Cardiac muscle cell (in vitro differentiated cells and primary cell): ENCODE measurements at regions not wholly inside any gene's neighbourhood (a gene's known extent, or its start where the extent isn't known, plus 50 kb on each side); places are given as distances from the start of the nearest gene placed in this dataset.
"Not testable (repeated sequence)": the region's sequence is repeated elsewhere in the genome, so short reads cannot be mapped to it uniquely, and the experiment has no call there.

ENCODE experiments used
- DNase-seq, 2 donors: peaks; one replicate each; pipeline versions ENCODE4 v3.0.0 to v3.0.0-alpha.2; 2010 to 2017; ENCODE audit warnings: low read depth in 1 of 2, low spot score in 1 of 2
- H3K27ac ChIP-seq: fragments of 200-600 bp; sonication (generic); 2 replicates; pipeline ENCODE4 v1.5.1; 2016
- H3K27me3 ChIP-seq: fragments of 200-600 bp; sonication (generic); 2 replicates; pipeline ENCODE4 v1.6.0; 2016; ENCODE audit warnings: control low read depth
- H3K36me3 ChIP-seq: fragments of 200-600 bp; sonication (generic); 2 replicates; pipeline ENCODE4 v1.5.1; 2016; ENCODE audit warnings: control low read depth
- H3K4me1 ChIP-seq: fragments of 200-600 bp; sonication (generic); 2 replicates; pipeline ENCODE4 v1.8.1; 2017; ENCODE audit warnings: low read depth, mild to moderate bottlenecking, mixed run types
- H3K4me3 ChIP-seq: fragments of 200-600 bp; sonication (generic); 2 replicates; pipeline ENCODE4 v1.5.1; 2016; ENCODE audit warnings: mild to moderate bottlenecking
- H3K9me3 ChIP-seq: fragments of 200-600 bp; sonication (generic); 2 replicates; pipeline ENCODE4 v1.5.1; 2017; ENCODE audit warnings: low read depth, mild to moderate bottlenecking, control low read depth
- CTCF ChIP-seq: IDR thresholded peaks from 2 replicates; pipeline ENCODE4 v1.5.1; 2012; ENCODE audit warnings: low read depth, mild to moderate bottlenecking, low read length

GRCh38 chr2:186181625-186182024 is 304.4 kb upstream of the ZC3H15 start:
- Histone ChIP-seq H3K4me3 (no peak overlapping the region), H3K27me3 (no peaks in the 10 kb centered on the region), H3K36me3 (no peaks in the 10 kb centered on the region), H3K27ac (no peak overlapping the region), H3K9me3 (no peaks in the 10 kb centered on the region), H3K4me1 (no peaks in the 10 kb centered on the region)
- DNase-seq, result no peak
- no peak for TF ChIP-seq CTCF

- H3K9me3 ChIP-seq, DNase-seq, H3K27ac ChIP-seq, H3K4me3 ChIP-seq, H3K36me3 ChIP-seq, H3K4me1 ChIP-seq, H3K27me3 ChIP-seq: not testable (repeated sequence)
These were observed 303.7 kb upstream of the ZC3H15 start for GRCh38 chr2:186182366-186182765.

- TF ChIP-seq CTCF, result no peak
- H3K9me3 ChIP-seq, result no peaks in the 10 kb centered on the region
These were observed 302.7 kb upstream of the ZC3H15 start for GRCh38 chr2:186183406-186183805.

GRCh38 chr2:186187854-186188253 is 298.2 kb upstream of the ZC3H15 start:
- DNase-seq, result no peak
- no peaks in the 10 kb centered on the region for H3K36me3 ChIP-seq
- H3K27ac ChIP-seq, result no peak overlapping the region
- no peak overlapping the region for H3K4me3 ChIP-seq
- no peaks in the 10 kb centered on the region for H3K4me1 ChIP-seq
- no peaks in the 10 kb centered on the region for H3K27me3 ChIP-seq
- TF ChIP-seq CTCF, result no peak
- H3K9me3 ChIP-seq, result no peaks in the 10 kb centered on the region

More at GRCh38 chr2:186183406-186183805, 302.7 kb upstream of the ZC3H15 start:
- Histone ChIP-seq H3K36me3 (no peaks in the 10 kb centered on the region), H3K27me3 (no peaks in the 10 kb centered on the region), H3K27ac (no peak overlapping the region), H3K4me1 (no peaks in the 10 kb centered on the region), H3K4me3 (no peak overlapping the region)
- DNase-seq, result no peak

- H3K27me3 ChIP-seq, result no peaks in the 10 kb centered on the region
- no peaks in the 10 kb centered on the region for H3K9me3 ChIP-seq
- TF ChIP-seq CTCF, result no peak
- H3K27ac ChIP-seq, result no peak overlapping the region
- DNase-seq, result no peak
- H3K4me1 ChIP-seq, result no peaks in the 10 kb centered on the region
- no peak overlapping the region for H3K4me3 ChIP-seq
- H3K36me3 ChIP-seq, result no peaks in the 10 kb centered on the region
These were observed 296.2 kb upstream of the ZC3H15 start for GRCh38 chr2:186189816-186190215.

- DNase-seq, result no peak
- H3K4me1 ChIP-seq, result no peaks in the 10 kb centered on the region
- TF ChIP-seq CTCF, result no peak
- no peaks in the 10 kb centered on the region for H3K36me3 ChIP-seq
- H3K27ac ChIP-seq, result no peak overlapping the region
- H3K27me3 ChIP-seq, result no peaks in the 10 kb centered on the region
- no peaks in the 10 kb centered on the region for H3K9me3 ChIP-seq
- no peak overlapping the region for H3K4me3 ChIP-seq
These were observed 290.4 kb upstream of the ZC3H15 start for GRCh38 chr2:186195696-186196095.
